ENCODE measurements at regions not wholly inside any gene's neighbourhood (a gene's known extent, or its start where the extent isn't known, plus 50 kb on each side); places are given as distances from the start of the nearest gene placed in this dataset.

DNA sequence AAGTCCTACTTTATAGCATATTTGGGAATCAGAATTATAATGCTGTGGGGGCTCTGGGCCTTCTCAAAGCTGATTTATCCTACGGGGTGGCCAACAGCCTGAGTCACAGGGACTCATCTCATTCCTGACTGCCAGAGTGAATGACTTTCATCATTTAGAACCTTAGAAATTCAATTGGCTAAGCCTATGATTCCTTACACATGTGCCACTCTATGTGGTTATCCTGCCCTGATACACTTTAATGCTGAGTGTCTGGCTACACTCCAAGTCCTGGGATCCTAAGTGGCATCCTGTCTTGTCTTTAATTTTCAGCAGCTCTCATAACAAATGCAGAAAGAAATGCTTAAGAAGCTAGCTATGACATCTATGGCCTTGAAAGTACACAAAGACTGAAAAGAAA lies 75.2 kb upstream of the FREM1 start:
- Histone ChIP-seq H3K4me1 (ENCODE audit: control insufficient read depth in 1 of 2, insufficient read depth in 2 of 2, low read length in 2 of 2) (no peaks in the 10 kb centered on the region), H3K9me3 (ENCODE audit: control insufficient read depth in 1 of 2, insufficient read depth in 1 of 2, low read depth in 1 of 2, low read length in 2 of 2) (no peaks in the 10 kb centered on the region), H3K27me3 (ENCODE audit: insufficient read depth, low read length) (peaks cover 7% of the 10 kb centered on the region; the same call in 1 of the 2 replicates), H3K9ac (ENCODE audit: low read length) (no peak overlapping the region), H3K79me2 (ENCODE audit: insufficient read depth, low read length) (no peaks in the 10 kb centered on the region), H3K9me2 (ENCODE audit: insufficient read depth) (no peaks in the 10 kb centered on the region), H3K27ac (ENCODE audit: low read depth, low read length) (no peak overlapping the region), H3K36me3 (ENCODE audit: control insufficient read depth in 1 of 2, insufficient read depth in 2 of 2, low read length in 2 of 2) (no peaks in the 10 kb centered on the region), H3K4me2 (ENCODE audit: low read length) (no peak overlapping the region), H4K20me1 (ENCODE audit: insufficient read depth) (no peaks in the 10 kb centered on the region), H3K4me3 (replicated peaks in 1 of 2; ENCODE audit: low read depth in 1 of 2, low read length in 2 of 2) (no peak overlapping the region), H2AFZ (ENCODE audit: low read depth, low read length, poor library complexity, severe bottlenecking) (no peak overlapping the region)
- DNase-seq (ENCODE audit: low read depth, low spot score) = no peak
- no TSS peak for BruUV-seq (replicated peaks)
- TF ChIP-seq SP1 (IDR thresholded peaks at IDR 0.05; ENCODE audit: low read depth) (no peak), CBX3 (IDR thresholded peaks at IDR 0.05; ENCODE audit: low read depth) (no peak), FOSL1 (IDR thresholded peaks at IDR 0.05; ENCODE audit: low read depth) (no peak), RAD21 (IDR thresholded peaks at IDR 0.05; ENCODE audit: low read depth) (no peak), ELF1 (IDR thresholded peaks at IDR 0.05; ENCODE audit: borderline replicate concordance, low read depth) (no peak), EGR1 (IDR thresholded peaks at IDR 0.05; ENCODE audit: low read depth) (no peak), EZH2phosphoT487 (IDR thresholded peaks at IDR 0.05; ENCODE audit: borderline replicate concordance) (no peak), TCF7L2 (IDR thresholded peaks at IDR 0.05; ENCODE audit: borderline replicate concordance, extremely low read depth, insufficient read depth, insufficient read length) (no peak)
- TF ChIP-seq, protein P1, sequence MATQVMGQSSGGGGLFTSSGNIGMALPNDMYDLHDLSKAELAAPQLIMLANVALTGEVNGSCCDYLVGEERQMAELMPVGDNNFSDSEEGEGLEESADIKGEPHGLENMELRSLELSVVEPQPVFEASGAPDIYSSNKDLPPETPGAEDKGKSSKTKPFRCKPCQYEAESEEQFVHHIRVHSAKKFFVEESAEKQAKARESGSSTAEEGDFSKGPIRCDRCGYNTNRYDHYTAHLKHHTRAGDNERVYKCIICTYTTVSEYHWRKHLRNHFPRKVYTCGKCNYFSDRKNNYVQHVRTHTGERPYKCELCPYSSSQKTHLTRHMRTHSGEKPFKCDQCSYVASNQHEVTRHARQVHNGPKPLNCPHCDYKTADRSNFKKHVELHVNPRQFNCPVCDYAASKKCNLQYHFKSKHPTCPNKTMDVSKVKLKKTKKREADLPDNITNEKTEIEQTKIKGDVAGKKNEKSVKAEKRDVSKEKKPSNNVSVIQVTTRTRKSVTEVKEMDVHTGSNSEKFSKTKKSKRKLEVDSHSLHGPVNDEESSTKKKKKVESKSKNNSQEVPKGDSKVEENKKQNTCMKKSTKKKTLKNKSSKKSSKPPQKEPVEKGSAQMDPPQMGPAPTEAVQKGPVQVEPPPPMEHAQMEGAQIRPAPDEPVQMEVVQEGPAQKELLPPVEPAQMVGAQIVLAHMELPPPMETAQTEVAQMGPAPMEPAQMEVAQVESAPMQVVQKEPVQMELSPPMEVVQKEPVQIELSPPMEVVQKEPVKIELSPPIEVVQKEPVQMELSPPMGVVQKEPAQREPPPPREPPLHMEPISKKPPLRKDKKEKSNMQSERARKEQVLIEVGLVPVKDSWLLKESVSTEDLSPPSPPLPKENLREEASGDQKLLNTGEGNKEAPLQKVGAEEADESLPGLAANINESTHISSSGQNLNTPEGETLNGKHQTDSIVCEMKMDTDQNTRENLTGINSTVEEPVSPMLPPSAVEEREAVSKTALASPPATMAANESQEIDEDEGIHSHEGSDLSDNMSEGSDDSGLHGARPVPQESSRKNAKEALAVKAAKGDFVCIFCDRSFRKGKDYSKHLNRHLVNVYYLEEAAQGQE (IDR thresholded peaks at IDR 0.05; ENCODE audit: low read depth) = no peak
- no peak for ATAC-seq
- ChIA-PET RAD21 (ENCODE audit: low non-redundant PET in 1 of 2, low total read pairs in 2 of 2, uncharacterized antibody in 2 of 2, unreplicated experiment in 2 of 2) (no interaction called here), POLR2A (no interaction called here), CTCF (no interaction called here)
- intact Hi-C loops (cut with micrococcal nuclease) = no loop called here

Data from HCT116 (cell line).